ENCODE measurements at regions not wholly inside any gene's neighbourhood (a gene's known extent, or its start where the extent isn't known, plus 50 kb on each side); places are given as distances from the start of the nearest gene placed in this dataset.

GRCh38 chr10:125263551-125263950 lies 103.2 kb upstream of the CTBP2 start:
- no peak for DNase-seq
- Histone ChIP-seq H3K9me3 (no peaks in the 10 kb centered on the region), H3K27me3 (no peaks in the 10 kb centered on the region), H3K36me3 (no peaks in the 10 kb centered on the region), H3K27ac (no peak overlapping the region), H3K4me3 (no peak overlapping the region), H3K4me1 (no peaks in the 10 kb centered on the region)
- intact Hi-C loops (cut with DNase I; ENCODE audit: low total_unique reads), result no loop called here
- WGBS, 2 donors (ENCODE audit: low coverage in 1 of 2), result 74 to 76% methylated on average over 4 to 7 of the region's 7 CpGs
- no peak for TF ChIP-seq POLR2A (IDR thresholded peaks at IDR 0.05)
- TF ChIP-seq, protein P1, sequence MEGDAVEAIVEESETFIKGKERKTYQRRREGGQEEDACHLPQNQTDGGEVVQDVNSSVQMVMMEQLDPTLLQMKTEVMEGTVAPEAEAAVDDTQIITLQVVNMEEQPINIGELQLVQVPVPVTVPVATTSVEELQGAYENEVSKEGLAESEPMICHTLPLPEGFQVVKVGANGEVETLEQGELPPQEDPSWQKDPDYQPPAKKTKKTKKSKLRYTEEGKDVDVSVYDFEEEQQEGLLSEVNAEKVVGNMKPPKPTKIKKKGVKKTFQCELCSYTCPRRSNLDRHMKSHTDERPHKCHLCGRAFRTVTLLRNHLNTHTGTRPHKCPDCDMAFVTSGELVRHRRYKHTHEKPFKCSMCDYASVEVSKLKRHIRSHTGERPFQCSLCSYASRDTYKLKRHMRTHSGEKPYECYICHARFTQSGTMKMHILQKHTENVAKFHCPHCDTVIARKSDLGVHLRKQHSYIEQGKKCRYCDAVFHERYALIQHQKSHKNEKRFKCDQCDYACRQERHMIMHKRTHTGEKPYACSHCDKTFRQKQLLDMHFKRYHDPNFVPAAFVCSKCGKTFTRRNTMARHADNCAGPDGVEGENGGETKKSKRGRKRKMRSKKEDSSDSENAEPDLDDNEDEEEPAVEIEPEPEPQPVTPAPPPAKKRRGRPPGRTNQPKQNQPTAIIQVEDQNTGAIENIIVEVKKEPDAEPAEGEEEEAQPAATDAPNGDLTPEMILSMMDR (IDR thresholded peaks at IDR 0.05), result no peak
- no peak for TF ChIP-seq POLR2AphosphoS5 (IDR thresholded peaks at IDR 0.05)
- TF ChIP-seq EP300 (IDR thresholded peaks at IDR 0.05; ENCODE audit: low read depth), result no peak
- in situ Hi-C loops (cut with MboI; ENCODE audit: low pct_ligation_motif_present in 1 of 4, low pct_unique_long_range_greater_than_20kb in 1 of 4, low sequenced_read_pairs in 3 of 4), result no loop called here

DNA sequence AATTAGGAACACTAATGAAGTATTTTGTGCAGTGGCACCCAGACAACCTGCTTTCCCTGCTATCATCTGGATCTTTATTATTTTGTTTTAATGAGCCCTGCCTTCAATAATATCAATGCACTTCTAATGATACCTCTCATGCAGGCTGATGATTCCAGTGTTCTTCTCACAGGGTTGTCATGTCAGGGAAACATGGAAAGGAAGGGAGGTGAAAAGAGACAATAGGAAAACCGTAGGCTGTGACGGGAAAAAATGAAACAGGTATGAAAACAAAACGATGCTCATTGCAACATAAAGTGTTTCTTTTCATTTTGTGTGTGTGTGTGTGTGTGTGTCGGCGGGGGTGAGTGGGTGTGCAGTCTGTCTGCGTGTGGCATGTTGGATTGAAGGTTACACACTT lies 102.6 kb upstream of the CTBP2 start:
- no peak overlapping the region for H3K4me3 ChIP-seq
- in situ Hi-C loops (cut with MboI; ENCODE audit: low pct_ligation_motif_present in 1 of 4, low pct_unique_long_range_greater_than_20kb in 1 of 4, low sequenced_read_pairs in 3 of 4) (no loop called here), intact Hi-C loops (cut with DNase I; ENCODE audit: low total_unique reads) (no loop called here)
- H3K4me1 ChIP-seq, result no peaks in the 10 kb centered on the region
- 81 to 85% methylated on average over 3 to 6 of the region's 6 CpGs for WGBS, 2 donors (ENCODE audit: low coverage in 1 of 2)
- H3K27me3 ChIP-seq, result no peaks in the 10 kb centered on the region
- no peak for DNase-seq
- TF ChIP-seq EP300 (IDR thresholded peaks at IDR 0.05; ENCODE audit: low read depth) (no peak), POLR2A (IDR thresholded peaks at IDR 0.05) (no peak), POLR2AphosphoS5 (IDR thresholded peaks at IDR 0.05) (no peak)
- TF ChIP-seq, protein P1 (IDR thresholded peaks at IDR 0.05), result no peak
- H3K9me3 ChIP-seq, result no peaks in the 10 kb centered on the region
- H3K36me3 ChIP-seq, result no peaks in the 10 kb centered on the region
- no peak overlapping the region for H3K27ac ChIP-seq

- WGBS, 2 donors (ENCODE audit: low coverage in 1 of 2), result 84 to 87% methylated on average over 6 of the region's 6 CpGs
- no peak for DNase-seq
- Histone ChIP-seq H3K36me3 (no peaks in the 10 kb centered on the region), H3K4me3 (no peak overlapping the region), H3K9me3 (no peaks in the 10 kb centered on the region), H3K27ac (no peak overlapping the region), H3K27me3 (no peaks in the 10 kb centered on the region), H3K4me1 (no peaks in the 10 kb centered on the region)
- intact Hi-C loops (cut with DNase I; ENCODE audit: low total_unique reads) (no loop called here), in situ Hi-C loops (cut with MboI; ENCODE audit: low pct_ligation_motif_present in 1 of 4, low pct_unique_long_range_greater_than_20kb in 1 of 4, low sequenced_read_pairs in 3 of 4) (no loop called here)
- TF ChIP-seq, protein P1 (IDR thresholded peaks at IDR 0.05), result no peak
- TF ChIP-seq POLR2AphosphoS5 (IDR thresholded peaks at IDR 0.05), result no peak
- no peak for TF ChIP-seq POLR2A (IDR thresholded peaks at IDR 0.05)
- no peak for TF ChIP-seq EP300 (IDR thresholded peaks at IDR 0.05; ENCODE audit: low read depth)
Observed at GRCh38 chr10:125262409-125262808, 102.0 kb upstream of the CTBP2 start.

GRCh38 chr10:125261491-125262186 lies 101.3 kb upstream of the CTBP2 start:
- TF ChIP-seq POLR2A (IDR thresholded peaks at IDR 0.05), result no peak
- TF ChIP-seq, protein P1 (IDR thresholded peaks at IDR 0.05), result no peak
- no peak for TF ChIP-seq POLR2AphosphoS5 (IDR thresholded peaks at IDR 0.05)
- Histone ChIP-seq H3K27me3 (no peaks in the 10 kb centered on the region), H3K4me3 (no peak overlapping the region), H3K27ac (no peak overlapping the region), H3K36me3 (no peaks in the 10 kb centered on the region), H3K9me3 (no peaks in the 10 kb centered on the region), H3K4me1 (no peaks in the 10 kb centered on the region)
- intact Hi-C loops (cut with DNase I; ENCODE audit: low total_unique reads), result no loop called here
- WGBS, 2 donors (ENCODE audit: low coverage in 1 of 2), result 57 to 69% methylated on average over 3 to 6 of the region's 6 CpGs
- in situ Hi-C loops (cut with MboI; ENCODE audit: low pct_ligation_motif_present in 1 of 4, low pct_unique_long_range_greater_than_20kb in 1 of 4, low sequenced_read_pairs in 3 of 4), result no loop called here
- DNase-seq, result no peak
